Activated T-helper 17 cell treated with anti-CD3 and anti-CD28 coated beads, Interleukin-2, amount 50 U/mL, for 72 hours (primary cell): ENCODE measurements at regions not wholly inside any gene's neighbourhood (a gene's known extent, or its start where the extent isn't known, plus 50 kb on each side); places are given as distances from the start of the nearest gene placed in this dataset.

Experiments used
- ATAC-seq: fragments of 150-1000 bp; cut with Tn5 transposase; replicated peaks from 2 replicates; pipeline ENCODE4 v1.10.0; 2021; ENCODE audit warnings: mild to moderate bottlenecking, moderate library complexity
- H3K27ac Mint-ChIP-seq: one replicate; pipeline ENCODE4 v1.8.0; 2022; ENCODE audit warnings: mixed read lengths
- H3K27me3 Mint-ChIP-seq: one replicate; pipeline ENCODE4 v1.8.0; 2022; ENCODE audit warnings: mixed read lengths
- H3K36me3 Mint-ChIP-seq: one replicate; pipeline ENCODE4 v1.8.0; 2022; ENCODE audit warnings: low read depth, mild to moderate bottlenecking, mixed read lengths
- H3K4me1 Mint-ChIP-seq: one replicate; pipeline ENCODE4 v1.8.0; 2022; ENCODE audit warnings: mixed read lengths
- H3K4me3 Mint-ChIP-seq: one replicate; pipeline ENCODE4 v1.8.0; 2022; ENCODE audit warnings: mild to moderate bottlenecking, mixed read lengths
- H3K9me3 Mint-ChIP-seq: one replicate; pipeline ENCODE4 v1.8.0; 2022; ENCODE audit warnings: mixed read lengths

GRCh38 chr17:55648086-55648485 lies 74.6 kb downstream of the TMEM100 start:
- Mint-ChIP-seq H3K27ac (no peak overlapping the region), H3K27me3 (peaks cover 46% of the 10 kb centered on the region), H3K36me3 (no peaks in the 10 kb centered on the region), H3K4me1 (no peaks in the 10 kb centered on the region), H3K4me3 (no peak overlapping the region), H3K9me3 (no peaks in the 10 kb centered on the region)
- no peak for ATAC-seq

GRCh38 chr17:55645361-55645760 lies 77.3 kb downstream of the TMEM100 start:
- H3K27me3 Mint-ChIP-seq = peaks cover 41% of the 10 kb centered on the region
- no peaks in the 10 kb centered on the region for H3K9me3 Mint-ChIP-seq
- no peak overlapping the region for H3K27ac Mint-ChIP-seq
- H3K4me3 Mint-ChIP-seq = no peak overlapping the region
- H3K36me3 Mint-ChIP-seq = no peaks in the 10 kb centered on the region
- no peaks in the 10 kb centered on the region for H3K4me1 Mint-ChIP-seq
- ATAC-seq = no peak

- no peak overlapping the region for H3K4me3 Mint-ChIP-seq
- no peak for ATAC-seq
Observed at GRCh38 chr17:55644346-55644745, 78.3 kb downstream of the TMEM100 start.

GRCh38 chr17:55642741-55643140 lies 79.9 kb downstream of the TMEM100 start:
- Mint-ChIP-seq H3K4me3 (no peak overlapping the region), H3K36me3 (no peaks in the 10 kb centered on the region), H3K27me3 (peaks cover 23% of the 10 kb centered on the region), H3K9me3 (no peaks in the 10 kb centered on the region), H3K4me1 (no peaks in the 10 kb centered on the region), H3K27ac (no peak overlapping the region)
- ATAC-seq = no peak

More at GRCh38 chr17:55644346-55644745, 78.3 kb downstream of the TMEM100 start:
- Mint-ChIP-seq H3K36me3 (no peaks in the 10 kb centered on the region), H3K9me3 (no peaks in the 10 kb centered on the region), H3K27ac (no peak overlapping the region), H3K4me1 (no peaks in the 10 kb centered on the region), H3K27me3 (peaks cover 33% of the 10 kb centered on the region)

- H3K27me3 Mint-ChIP-seq = peaks cover 19% of the 10 kb centered on the region
- H3K4me3 Mint-ChIP-seq = no peak overlapping the region
- H3K4me1 Mint-ChIP-seq = no peaks in the 10 kb centered on the region
- no peak overlapping the region for H3K27ac Mint-ChIP-seq
- H3K9me3 Mint-ChIP-seq = no peaks in the 10 kb centered on the region
- peak; percentile 48 for ATAC-seq
- no peaks in the 10 kb centered on the region for H3K36me3 Mint-ChIP-seq
Observed at GRCh38 chr17:55641676-55642081, 81.0 kb downstream of the TMEM100 start.

GRCh38 chr17:55639096-55639495 lies 83.6 kb downstream of the TMEM100 start:
- no peaks in the 10 kb centered on the region for H3K36me3 Mint-ChIP-seq

GRCh38 chr17:55635253-55635914 lies 87.3 kb downstream of the TMEM100 start:
- Mint-ChIP-seq H3K27me3 (peaks cover 11% of the 10 kb centered on the region), H3K27ac (no peak overlapping the region), H3K36me3 (no peaks in the 10 kb centered on the region), H3K4me1 (no peaks in the 10 kb centered on the region), H3K4me3 (no peak overlapping the region), H3K9me3 (no peaks in the 10 kb centered on the region)
- no peak for ATAC-seq

More at GRCh38 chr17:55639096-55639495, 83.6 kb downstream of the TMEM100 start:
- H3K4me1 Mint-ChIP-seq = no peaks in the 10 kb centered on the region
- H3K4me3 Mint-ChIP-seq = no peak overlapping the region
- H3K9me3 Mint-ChIP-seq = no peaks in the 10 kb centered on the region
- no peak overlapping the region for H3K27ac Mint-ChIP-seq
- no peak for ATAC-seq
- peaks cover 19% of the 10 kb centered on the region for H3K27me3 Mint-ChIP-seq

GRCh38 chr17:55634702-55635101 lies 88.0 kb downstream of the TMEM100 start:
- Mint-ChIP-seq H3K4me1 (no peaks in the 10 kb centered on the region), H3K4me3 (no peak overlapping the region), H3K27me3 (peaks cover 11% of the 10 kb centered on the region), H3K36me3 (no peaks in the 10 kb centered on the region), H3K27ac (no peak overlapping the region), H3K9me3 (no peaks in the 10 kb centered on the region)
- ATAC-seq = no peak

- no peak overlapping the region for H3K27ac Mint-ChIP-seq
- H3K9me3 Mint-ChIP-seq = no peaks in the 10 kb centered on the region
- H3K36me3 Mint-ChIP-seq = no peaks in the 10 kb centered on the region
- no peak overlapping the region for H3K4me3 Mint-ChIP-seq
- H3K27me3 Mint-ChIP-seq = peaks cover 11% of the 10 kb centered on the region
- H3K4me1 Mint-ChIP-seq = no peaks in the 10 kb centered on the region
- no peak for ATAC-seq
Observed at GRCh38 chr17:55632893-55633292, 89.8 kb downstream of the TMEM100 start.

- Mint-ChIP-seq H3K36me3 (no peaks in the 10 kb centered on the region), H3K27me3 (peaks cover 11% of the 10 kb centered on the region), H3K4me3 (no peak overlapping the region), H3K4me1 (no peaks in the 10 kb centered on the region), H3K27ac (no peak overlapping the region), H3K9me3 (no peaks in the 10 kb centered on the region)
- no peak for ATAC-seq
Observed at GRCh38 chr17:55632236-55632635, 90.4 kb downstream of the TMEM100 start.

GRCh38 chr17:55629995-55630394 lies 92.7 kb downstream of the TMEM100 start:
- Mint-ChIP-seq H3K9me3 (no peaks in the 10 kb centered on the region), H3K27ac (no peak overlapping the region), H3K36me3 (no peaks in the 10 kb centered on the region), H3K4me1 (peaks cover 5% of the 10 kb centered on the region), H3K4me3 (no peak overlapping the region), H3K27me3 (peaks cover 7% of the 10 kb centered on the region)
- no peak for ATAC-seq

- H3K4me1 Mint-ChIP-seq = peaks cover 5% of the 10 kb centered on the region
- peak; percentile 78 for ATAC-seq
- no peaks in the 10 kb centered on the region for H3K36me3 Mint-ChIP-seq
- no peaks in the 10 kb centered on the region for H3K9me3 Mint-ChIP-seq
- H3K27ac Mint-ChIP-seq = peak overlapping the region; percentile 88
- peaks cover 20% of the 10 kb centered on the region for H3K27me3 Mint-ChIP-seq
- H3K4me3 Mint-ChIP-seq = peak overlapping the region; percentile 66
Observed at GRCh38 chr17:55625521-55625920, 97.1 kb downstream of the TMEM100 start.

GRCh38 chr17:55624772-55625433 lies 97.8 kb downstream of the TMEM100 start:
- Mint-ChIP-seq H3K4me1 (peaks cover 5% of the 10 kb centered on the region), H3K27me3 (peaks cover 20% of the 10 kb centered on the region), H3K4me3 (peak overlapping the region; percentile 66), H3K27ac (peak overlapping the region; percentile 88), H3K9me3 (no peaks in the 10 kb centered on the region), H3K36me3 (no peaks in the 10 kb centered on the region)
- ATAC-seq = peak; percentile 88

- no peak overlapping the region for H3K27ac Mint-ChIP-seq
- peaks cover 29% of the 10 kb centered on the region for H3K27me3 Mint-ChIP-seq
- H3K4me1 Mint-ChIP-seq = peaks cover 5% of the 10 kb centered on the region
- H3K4me3 Mint-ChIP-seq = no peak overlapping the region
- ATAC-seq = no peak
- H3K9me3 Mint-ChIP-seq = no peaks in the 10 kb centered on the region
- no peaks in the 10 kb centered on the region for H3K36me3 Mint-ChIP-seq
Observed at GRCh38 chr17:55622547-55622946, 100.1 kb downstream of the TMEM100 start.

- Mint-ChIP-seq H3K4me3 (no peak overlapping the region), H3K27ac (no peak overlapping the region), H3K9me3 (no peaks in the 10 kb centered on the region), H3K4me1 (peaks cover 5% of the 10 kb centered on the region), H3K36me3 (no peaks in the 10 kb centered on the region), H3K27me3 (peaks cover 27% of the 10 kb centered on the region)
- no peak for ATAC-seq
Observed at GRCh38 chr17:55620945-55621344, 101.7 kb downstream of the TMEM100 start.
